ENCODE measurements at regions not wholly inside any gene's neighbourhood (a gene's known extent, or its start where the extent isn't known, plus 50 kb on each side); places are given as distances from the start of the nearest gene placed in this dataset.

- peaks cover 0 to 3% (median 0%) of the 10 kb centered on the region in 4 donors for H3K27me3 ChIP-seq (ENCODE audit: control insufficient read depth in 4 of 4, insufficient read depth in 4 of 4, low read length in 3 of 4)
- H3K36me3 ChIP-seq (ENCODE audit: control insufficient read depth in 4 of 4, insufficient read depth in 3 of 4, low read depth in 1 of 4, low read length in 3 of 4) = no peaks in the 10 kb centered on the region
- TF ChIP-seq GABPA (IDR thresholded peaks at IDR 0.05 in 1 of 2, conservative IDR thresholded peaks at IDR 0.05 in 1 of 2) = no peak
- no peak for TF ChIP-seq SP1 (IDR thresholded peaks at IDR 0.05)
- TF ChIP-seq ATF3 (IDR thresholded peaks at IDR 0.05) = no peak
- no peak for TF ChIP-seq EGR1 (IDR thresholded peaks at IDR 0.05; ENCODE audit: low read depth in 2 of 2)
- no peak for TF ChIP-seq HNF4G (IDR thresholded peaks at IDR 0.05)
- no peak for TF ChIP-seq RAD21 (IDR thresholded peaks at IDR 0.05)
- no peak for TF ChIP-seq RXRA (IDR thresholded peaks at IDR 0.05)
- no peak overlapping the region for H3K4me3 ChIP-seq (ENCODE audit: low read depth in 1 of 3, low read length in 3 of 3)
- H3K27ac ChIP-seq (ENCODE audit: low read depth in 1 of 2, low read length in 2 of 2) = no peak overlapping the region
- no peak for DNase-seq (ENCODE audit: low spot score)
- WGBS = 67% methylated on average over 5 of the region's 5 CpGs
- H3K9me3 ChIP-seq (ENCODE audit: control insufficient read depth in 4 of 4, low read length in 3 of 4) = peaks cover 0 to 2% (median 0%) of the 10 kb centered on the region in 4 donors
- H3K9ac ChIP-seq (ENCODE audit: low read depth in 1 of 2, low read length in 2 of 2) = no peak overlapping the region
- H3K4me1 ChIP-seq (ENCODE audit: control insufficient read depth in 4 of 4, insufficient read depth in 4 of 4, low read length in 3 of 4) = no peaks in the 10 kb centered on the region
Observed at GRCh38 chr5:135635451-135635850, 56.7 kb upstream of the CXCL14 start.

GRCh38 chr5:135632798-135633197 lies 54.0 kb upstream of the CXCL14 start:
- no peak for DNase-seq (ENCODE audit: low spot score)
- whole genome bisulfite sequencing = 76% methylated on average over 5 of the region's 5 CpGs
- no peaks in the 10 kb centered on the region for H3K4me1 ChIP-seq (ENCODE audit: control insufficient read depth in 4 of 4, insufficient read depth in 4 of 4, low read length in 3 of 4)
- peaks cover 0 to 2% (median 0%) of the 10 kb centered on the region in 4 donors for H3K9me3 ChIP-seq (ENCODE audit: control insufficient read depth in 4 of 4, low read length in 3 of 4)
- H3K27me3 ChIP-seq (ENCODE audit: control insufficient read depth in 4 of 4, insufficient read depth in 4 of 4, low read length in 3 of 4) = peaks cover 0 to 3% (median 0%) of the 10 kb centered on the region in 4 donors
- TF ChIP-seq JUND (IDR thresholded peaks at IDR 0.05) (no peak), FOXA1 (IDR thresholded peaks at IDR 0.05) (no peak), NR2F2 (IDR thresholded peaks at IDR 0.05) (no peak), YY1 (IDR thresholded peaks at IDR 0.05) (no peak), FOXA2 (IDR thresholded peaks at IDR 0.05) (no peak), ATF3 (IDR thresholded peaks at IDR 0.05) (no peak), MAX (IDR thresholded peaks at IDR 0.05) (no peak), ZBTB33 (IDR thresholded peaks at IDR 0.05) (no peak), RAD21 (IDR thresholded peaks at IDR 0.05) (no peak), EGR1 (IDR thresholded peaks at IDR 0.05; ENCODE audit: low read depth in 2 of 2) (no peak), CTCF (IDR thresholded peaks at IDR 0.05; ENCODE audit: low read depth, low read length, missing input control) (no peak), TAF1 (conservative IDR thresholded peaks at IDR 0.05) (no peak), SP1 (IDR thresholded peaks at IDR 0.05) (no peak), REST (IDR thresholded peaks at IDR 0.05) (no peak), HNF4G (IDR thresholded peaks at IDR 0.05) (no peak), GABPA (IDR thresholded peaks at IDR 0.05 in 1 of 2, conservative IDR thresholded peaks at IDR 0.05 in 1 of 2) (no peak), HNF4A (conservative IDR thresholded peaks at IDR 0.05) (no peak), RXRA (IDR thresholded peaks at IDR 0.05) (no peak)
- no peaks in the 10 kb centered on the region for H3K36me3 ChIP-seq (ENCODE audit: control insufficient read depth in 4 of 4, insufficient read depth in 3 of 4, low read depth in 1 of 4, low read length in 3 of 4)
- no peak overlapping the region for H3K27ac ChIP-seq (ENCODE audit: low read depth in 1 of 2, low read length in 2 of 2)
- no peak overlapping the region for H3K9ac ChIP-seq (ENCODE audit: low read depth in 1 of 2, low read length in 2 of 2)
- no peak overlapping the region for H3K4me3 ChIP-seq (ENCODE audit: low read depth in 1 of 3, low read length in 3 of 3)

Measured in liver (tissue), 8 donors.